GM21619 (cell line): ENCODE measurements at regions not wholly inside any gene's neighbourhood (a gene's known extent, or its start where the extent isn't known, plus 50 kb on each side); places are given as distances from the start of the nearest gene placed in this dataset.

Source experiments
- ATAC-seq: cut with Tn5 transposase; IDR thresholded peaks from one replicate; pipeline ENCODE4 v1.9.1; 2021; ENCODE audit not compliant: unreplicated experiment

GRCh38 chr16:51556694-51557340 lies 405.7 kb upstream of the SALL1 start:
- no peak for ATAC-seq

GRCh38 chr16:51553910-51554309 lies 402.8 kb upstream of the SALL1 start:
- ATAC-seq: no peak

- no peak for ATAC-seq
These were observed 402.2 kb upstream of the SALL1 start for GRCh38 chr16:51553314-51553713.

GRCh38 chr16:51550800-51551347 lies 399.8 kb upstream of the SALL1 start:
- no peak for ATAC-seq

GRCh38 chr16:51549836-51550235 lies 398.8 kb upstream of the SALL1 start:
- no peak for ATAC-seq

- ATAC-seq: no peak
These were observed 394.9 kb upstream of the SALL1 start for GRCh38 chr16:51545951-51546350.

GRCh38 chr16:51544851-51545467 lies 393.9 kb upstream of the SALL1 start:
- ATAC-seq: no peak

- no peak for ATAC-seq
These were observed 392.9 kb upstream of the SALL1 start for GRCh38 chr16:51543971-51544370.

- no peak for ATAC-seq
These were observed 392.1 kb upstream of the SALL1 start for GRCh38 chr16:51542981-51543815.

- no peak for ATAC-seq
These were observed 389.2 kb upstream of the SALL1 start for GRCh38 chr16:51540259-51540658.

- ATAC-seq: no peak
These were observed 387.8 kb upstream of the SALL1 start for GRCh38 chr16:51538707-51539498.

- no peak for ATAC-seq
These were observed 384.5 kb upstream of the SALL1 start for GRCh38 chr16:51535591-51535990.

- ATAC-seq: no peak
These were observed 381.5 kb upstream of the SALL1 start for GRCh38 chr16:51532551-51532950.

- ATAC-seq: no peak
These were observed 380.2 kb upstream of the SALL1 start for GRCh38 chr16:51531271-51531670.

GRCh38 chr16:51527349-51527748 lies 376.3 kb upstream of the SALL1 start:
- no peak for ATAC-seq

- ATAC-seq: no peak
These were observed 375.6 kb upstream of the SALL1 start for GRCh38 chr16:51526621-51527020.

- ATAC-seq: no peak
These were observed 373.7 kb upstream of the SALL1 start for GRCh38 chr16:51524555-51525373.

GRCh38 chr16:51524070-51524469 lies 373.0 kb upstream of the SALL1 start:
- ATAC-seq: no peak

- no peak for ATAC-seq
These were observed 372.3 kb upstream of the SALL1 start for GRCh38 chr16:51523400-51523799.

GRCh38 chr16:51522902-51523301 lies 371.8 kb upstream of the SALL1 start:
- ATAC-seq: no peak
